ENCODE measurements at regions not wholly inside any gene's neighbourhood (a gene's known extent, or its start where the extent isn't known, plus 50 kb on each side); places are given as distances from the start of the nearest gene placed in this dataset.

DNA sequence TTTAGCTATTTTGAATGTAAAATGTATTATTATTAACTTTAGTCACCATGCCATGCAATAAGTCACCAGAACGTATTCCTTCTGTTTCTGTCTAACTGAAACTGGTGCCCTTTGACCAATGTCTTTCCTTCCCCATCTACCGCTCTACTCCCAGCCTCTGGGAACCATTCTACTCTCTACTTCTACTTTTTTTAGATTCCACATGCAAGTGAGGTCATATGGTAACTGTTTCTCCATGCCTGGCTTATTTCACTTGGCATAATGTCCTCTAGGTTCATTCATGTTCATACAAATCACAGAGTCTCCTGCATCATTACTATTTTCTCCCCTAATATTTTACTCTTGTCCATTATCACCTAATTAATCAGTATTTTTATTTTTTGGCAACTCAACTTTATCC, 160.1 kb downstream of the TMX1 start:
- DNase-seq, result no peak

DNA sequence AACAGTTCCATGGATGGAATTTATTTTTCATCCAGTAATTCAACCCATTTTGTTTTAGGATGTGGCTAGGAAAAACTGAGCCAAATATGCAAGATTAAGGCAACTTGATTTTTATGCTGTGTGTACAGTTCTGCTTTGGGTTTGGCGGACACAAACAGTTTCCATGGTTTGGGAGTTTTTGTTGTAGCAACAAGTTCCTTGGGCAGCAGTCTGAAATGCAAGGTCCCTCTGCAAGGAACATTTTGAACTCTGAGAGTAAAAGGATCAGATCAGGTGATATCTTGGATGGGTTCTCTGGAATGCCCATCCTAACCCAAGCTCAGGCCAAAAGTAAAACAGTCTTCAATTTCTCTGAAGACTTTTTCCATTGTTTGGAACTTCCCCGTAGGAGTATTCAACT, 161.2 kb downstream of the TMX1 start:
- no peak for DNase-seq

DNA sequence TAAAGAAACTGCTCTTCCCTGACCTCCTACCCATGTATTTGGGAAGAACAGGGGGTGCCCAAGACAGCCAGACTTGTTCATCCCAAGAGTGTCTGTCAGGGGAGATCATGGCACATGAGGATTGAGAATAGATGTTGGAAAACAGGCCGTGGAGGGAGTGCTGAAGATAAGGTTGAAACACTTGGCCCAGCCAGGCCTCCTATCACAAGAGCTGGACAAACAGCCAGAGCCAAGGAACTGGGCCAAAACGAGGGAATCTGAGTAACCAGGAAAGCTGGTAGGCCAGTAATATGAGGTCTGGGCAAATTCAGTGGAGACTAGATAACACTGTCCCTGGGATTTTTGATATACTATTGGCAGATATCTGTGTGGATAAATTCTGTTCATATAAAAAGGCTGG, 161.7 kb downstream of the TMX1 start:
- DNase-seq, result no peak

DNA sequence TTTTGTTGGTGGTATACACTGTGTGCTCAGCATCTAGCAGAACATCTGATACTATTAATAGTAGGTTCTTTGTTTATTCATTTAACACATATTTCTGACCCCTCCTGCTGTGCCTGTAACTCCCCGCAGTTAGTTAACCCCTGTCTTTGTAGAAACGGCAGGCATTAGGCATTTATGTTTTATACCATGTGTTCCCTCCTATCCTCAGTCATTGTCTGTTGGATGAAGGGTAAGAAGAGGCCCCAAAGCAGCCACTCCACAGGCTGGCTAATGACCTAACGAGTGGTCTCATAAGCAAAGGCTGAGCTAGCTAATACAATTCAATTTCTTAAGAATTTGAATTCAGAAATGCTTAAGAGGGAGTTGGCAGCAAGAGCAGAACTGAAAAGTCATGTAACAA, 170.8 kb downstream of the TMX1 start:
- DNase-seq, result peak; percentile 53

DNA sequence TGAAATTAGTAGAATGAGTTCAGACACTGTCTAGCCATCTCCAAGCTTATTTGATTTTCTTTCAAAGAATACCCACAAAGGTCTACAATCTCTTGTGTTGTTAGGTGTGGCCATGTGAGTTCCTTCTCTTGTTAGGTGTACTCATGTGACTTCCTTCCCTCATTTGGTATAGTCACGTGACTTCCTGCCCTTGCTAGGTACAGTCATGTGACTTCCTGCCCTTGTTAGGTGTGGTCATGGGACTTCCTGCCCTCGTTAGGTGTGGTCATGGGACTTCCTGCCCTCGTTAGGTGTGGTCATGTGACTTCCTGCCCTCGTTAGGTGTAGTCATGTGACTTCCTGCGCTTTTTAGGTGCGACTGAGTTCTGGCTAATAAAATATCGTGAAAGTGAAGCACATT, 179.6 kb downstream of the TMX1 start:
- no peak for DNase-seq

DNA sequence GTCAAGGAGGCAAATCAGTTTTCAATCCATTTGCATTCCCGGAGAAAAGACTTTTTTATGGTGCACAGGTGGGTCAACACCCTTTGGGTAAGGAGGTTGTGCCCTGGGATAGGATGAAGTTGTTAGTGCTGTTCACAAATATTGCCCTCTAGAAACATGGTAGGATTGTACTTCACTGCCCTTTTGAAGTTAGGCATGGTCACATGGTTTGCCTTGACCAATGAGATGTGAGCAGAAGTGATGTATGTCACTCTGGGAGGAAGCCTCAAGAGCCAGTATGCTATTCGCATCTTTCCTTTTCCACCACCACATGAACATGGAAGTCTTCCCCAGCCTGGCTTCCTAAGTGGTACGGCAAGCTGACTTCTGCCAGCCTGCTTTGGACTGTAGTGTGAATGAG, 182.7 kb downstream of the TMX1 start:
- DNase-seq, result no peak

DNA sequence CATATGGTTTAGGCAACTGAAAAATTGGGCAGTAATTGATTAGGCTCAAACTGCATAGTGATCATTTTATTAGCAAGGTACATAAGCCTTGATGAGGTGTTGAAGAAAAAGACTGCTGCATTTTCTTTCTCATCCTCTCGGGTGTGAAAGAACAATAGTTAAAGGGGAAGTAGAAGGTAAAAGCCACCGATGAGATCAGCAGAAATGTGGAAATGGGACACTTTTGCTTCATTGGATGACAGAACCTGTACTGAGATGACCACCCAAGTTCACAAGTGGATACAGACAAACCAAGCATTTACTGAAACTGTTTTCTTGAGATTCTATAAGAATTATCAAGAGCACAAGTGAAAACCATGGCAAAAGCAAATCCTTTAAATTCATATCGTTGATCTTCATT, 184.0 kb downstream of the TMX1 start:
- DNase-seq, result no peak

DNA sequence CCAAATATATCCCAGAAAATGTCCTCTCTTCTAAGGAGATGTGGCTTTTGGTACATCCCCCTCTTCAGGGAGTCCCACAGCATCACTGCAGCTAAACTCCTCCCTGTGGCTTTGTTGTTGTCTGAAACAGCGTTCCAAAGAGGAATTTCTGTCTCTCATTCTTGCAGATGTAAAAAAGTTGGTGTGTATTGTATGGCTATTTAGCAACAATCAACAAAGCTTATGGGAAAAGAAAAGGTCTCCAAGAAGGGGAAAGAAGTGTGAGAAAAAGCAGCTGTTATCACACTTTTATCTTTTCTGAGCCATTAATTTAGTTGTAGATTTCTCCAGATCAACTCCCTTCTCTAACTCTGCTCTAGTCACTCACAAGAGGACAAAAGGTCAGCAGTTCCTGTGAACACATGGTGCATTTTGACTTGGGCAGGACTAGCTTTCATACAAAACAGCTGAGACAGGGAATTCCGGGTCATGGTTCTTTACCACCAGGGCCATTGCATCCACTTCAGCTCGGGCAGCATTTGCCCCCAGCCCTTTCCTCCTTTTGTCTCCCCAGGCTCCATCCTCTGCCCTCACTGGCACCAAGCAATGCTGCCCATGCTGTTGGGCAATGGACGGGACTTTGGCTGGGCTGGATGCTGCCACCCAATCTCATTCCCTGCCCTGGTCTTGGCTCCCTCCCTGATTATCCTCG, 184.7 kb downstream of the TMX1 start:
- DNase-seq, result peak; percentile 73

DNA sequence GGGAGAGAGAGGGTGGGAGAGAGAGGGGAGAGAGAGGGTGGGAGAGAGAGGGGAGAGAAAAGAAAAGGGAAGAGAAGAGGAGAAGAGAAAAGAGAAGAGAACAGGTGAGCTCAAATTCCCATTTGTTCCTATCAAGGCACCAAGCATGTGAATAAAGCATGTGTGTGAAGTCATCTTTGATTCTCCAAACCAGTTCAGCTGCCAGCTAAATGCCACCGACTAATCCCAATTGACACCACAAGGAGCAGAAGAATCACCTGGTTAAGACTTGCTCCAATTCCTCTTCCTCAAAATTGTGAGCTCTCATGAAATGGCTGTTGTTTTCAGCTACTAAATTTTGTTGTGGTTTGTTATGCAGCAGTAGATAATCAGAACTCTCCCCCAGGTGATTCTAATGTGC, 188.9 kb downstream of the TMX1 start:
- no peak for DNase-seq

DNA sequence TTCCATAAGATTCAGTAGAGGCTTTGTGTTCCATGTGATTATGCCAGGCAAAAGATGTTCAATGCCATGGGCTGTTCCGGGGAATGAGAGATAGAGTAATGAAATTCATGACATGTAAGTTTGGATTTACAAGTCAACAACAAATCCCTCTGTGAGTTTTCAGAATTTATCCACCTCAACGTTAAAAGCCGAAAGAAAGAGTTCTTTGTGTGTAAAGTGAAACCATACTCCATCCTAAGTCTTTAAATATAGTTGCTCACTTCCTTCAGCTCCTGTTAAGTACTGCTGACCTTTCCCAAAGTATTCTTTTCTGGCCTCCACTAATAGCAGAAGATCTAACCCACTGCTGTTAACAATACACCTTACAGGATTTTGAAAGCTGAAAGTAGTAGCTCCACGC, 190.0 kb downstream of the TMX1 start:
- no peak for DNase-seq

DNA sequence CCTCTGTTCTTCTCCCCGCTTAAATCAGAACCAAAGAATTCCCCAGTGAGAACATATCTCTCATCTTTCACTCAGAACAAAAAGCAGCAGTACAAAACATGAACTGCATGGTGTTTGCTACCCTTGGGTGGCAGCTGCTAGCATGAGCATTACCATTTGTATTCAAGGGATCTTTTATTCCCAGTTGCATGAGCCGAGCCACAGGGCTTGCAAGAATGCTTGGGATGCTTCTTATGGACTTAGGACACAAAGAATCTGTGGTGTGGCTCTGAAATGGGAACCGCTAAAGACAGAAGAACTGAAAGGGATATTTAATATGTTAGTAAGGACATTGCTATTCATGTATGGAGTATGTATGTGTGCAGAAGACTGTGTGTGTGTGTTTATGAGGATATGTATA, 190.6 kb downstream of the TMX1 start:
- no peak for DNase-seq

DNA sequence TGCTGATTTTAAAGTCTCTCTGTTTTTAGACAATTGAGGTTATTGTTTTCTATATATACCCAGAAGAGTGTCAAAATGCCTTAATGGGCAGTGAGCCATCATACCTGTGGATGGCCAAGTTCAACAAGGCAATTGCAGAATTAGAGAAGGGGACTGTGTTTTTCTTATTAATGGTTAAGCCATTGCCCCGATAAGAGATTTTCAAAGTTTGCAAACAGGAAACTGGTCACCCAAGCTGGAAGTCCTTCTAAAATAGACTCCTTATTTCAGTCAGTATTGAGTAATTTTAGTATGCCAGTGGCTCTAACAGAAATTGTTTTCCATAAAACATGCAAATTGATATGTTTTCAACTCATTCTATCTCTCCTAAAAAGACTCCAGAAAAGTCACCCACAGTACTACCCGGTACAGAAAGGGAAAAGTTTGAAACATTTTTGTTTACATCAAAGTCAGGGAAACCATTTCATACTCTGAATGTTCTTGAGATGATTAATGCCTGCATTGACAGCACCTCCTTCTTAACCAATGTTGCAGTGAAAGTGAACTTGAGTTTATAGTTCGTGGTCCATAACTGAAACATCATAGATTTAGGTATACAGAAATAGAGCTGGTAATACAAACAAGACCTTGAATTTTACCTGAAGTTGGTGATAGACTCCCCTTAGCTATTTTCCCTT, 191.1 kb downstream of the TMX1 start:
- DNase-seq, result no peak

DNA sequence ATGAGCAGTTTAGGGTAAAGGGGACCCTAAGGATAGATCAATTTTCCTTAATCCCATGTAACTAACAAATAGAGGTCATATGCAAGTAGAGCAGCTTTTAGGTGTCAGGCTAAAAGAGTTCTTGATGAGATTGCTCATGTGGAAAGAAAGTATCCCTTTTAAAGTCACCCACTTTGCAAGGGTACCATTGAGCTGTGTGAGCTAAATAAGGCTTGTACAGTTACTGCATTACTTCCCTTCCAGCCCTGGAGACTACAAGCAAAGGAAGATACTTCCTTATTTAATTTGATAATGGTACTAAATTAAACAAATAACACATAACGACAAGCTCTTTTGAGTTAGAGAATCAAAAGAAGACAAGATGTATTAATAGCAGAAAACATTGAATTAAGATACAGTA, 191.7 kb downstream of the TMX1 start:
- DNase-seq, result no peak

DNA sequence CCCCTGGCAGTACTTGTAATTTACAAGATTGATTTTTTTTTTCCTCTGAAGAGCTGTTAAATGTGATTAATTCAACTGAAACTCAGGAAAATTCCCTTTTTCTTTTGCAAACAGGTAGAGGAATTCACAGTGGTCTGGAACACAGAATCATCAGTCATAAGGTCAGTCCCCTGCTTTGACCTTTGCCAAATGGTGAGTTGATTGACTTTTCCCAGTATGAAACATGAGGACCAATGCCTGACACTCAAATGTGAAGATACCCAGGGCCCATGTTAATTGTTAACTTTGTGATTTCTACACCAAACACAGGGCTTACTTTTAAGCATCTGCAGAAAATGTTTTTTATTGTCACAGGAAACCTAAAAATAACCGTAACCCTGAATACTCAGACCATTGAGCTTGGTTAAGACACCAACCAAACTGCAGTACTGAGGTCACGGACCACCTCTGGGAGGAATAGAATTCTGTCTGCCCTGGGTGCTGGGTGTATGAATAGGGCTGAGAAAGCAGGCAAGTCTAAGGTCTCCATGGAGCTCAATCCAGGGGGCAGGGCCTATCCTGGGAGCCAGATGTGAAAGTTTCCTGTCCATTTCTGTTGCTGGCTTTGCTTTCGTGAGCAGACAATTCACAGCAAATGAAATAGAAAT, 192.4 kb downstream of the TMX1 start:
- DNase-seq, result no peak

DNA sequence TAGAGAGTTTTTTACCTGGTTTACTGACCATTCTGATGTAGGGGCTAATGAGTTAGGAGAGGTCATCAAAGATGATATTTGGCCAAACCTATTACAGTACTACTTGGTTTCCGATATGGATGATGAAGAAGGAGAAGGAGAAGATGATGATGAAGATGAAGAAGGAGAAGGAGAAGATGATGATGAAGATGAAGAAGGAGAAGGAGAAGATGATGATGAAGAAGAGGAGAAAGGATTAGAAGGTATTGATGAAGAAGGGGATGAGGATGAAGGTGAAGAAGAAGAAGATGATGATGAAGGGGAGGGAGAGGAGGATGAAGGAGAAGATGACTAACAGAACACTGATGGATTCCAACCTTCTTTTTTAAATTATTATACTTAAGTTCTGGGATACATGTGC, 196.6 kb downstream of the TMX1 start:
- no peak for DNase-seq

DNA sequence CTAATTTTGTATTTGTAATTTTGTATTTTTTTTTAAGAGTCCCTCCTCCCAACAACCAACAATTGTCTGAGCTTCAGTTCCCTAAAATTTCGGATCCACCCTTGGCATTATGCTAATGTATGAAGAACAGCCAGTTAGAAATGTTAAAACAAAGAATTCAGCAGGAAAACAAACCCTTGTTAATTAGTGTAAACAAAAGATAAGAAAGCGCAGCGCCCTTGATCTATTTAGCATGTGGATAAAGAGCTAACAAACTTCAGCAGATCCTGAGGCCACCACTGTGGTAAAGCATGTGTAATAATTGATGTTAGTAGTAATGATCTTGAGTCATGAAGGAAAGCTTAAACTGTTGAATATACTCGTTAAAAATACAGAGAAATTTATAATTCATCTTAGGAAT, 199.8 kb downstream of the TMX1 start:
- no peak for DNase-seq

DNA sequence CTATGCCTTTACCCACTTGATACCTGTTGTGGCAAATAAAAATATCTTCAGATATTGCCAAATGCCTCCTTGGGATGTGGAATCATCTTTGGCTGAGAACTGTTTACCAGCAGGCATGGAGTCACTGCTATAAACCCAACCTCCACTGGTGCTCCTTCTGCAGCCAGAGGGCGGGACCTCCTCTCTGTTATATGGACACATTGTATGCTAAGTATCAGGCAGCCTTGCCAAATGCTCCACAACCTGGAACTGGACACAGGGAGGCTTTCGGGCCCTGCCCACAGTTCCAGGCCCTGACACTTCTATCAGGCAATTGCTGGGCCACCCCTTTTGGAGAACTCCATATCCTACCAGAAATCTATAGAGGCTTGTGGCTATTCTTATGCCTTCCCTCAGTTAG, 201.0 kb downstream of the TMX1 start:
- no peak for DNase-seq

DNA sequence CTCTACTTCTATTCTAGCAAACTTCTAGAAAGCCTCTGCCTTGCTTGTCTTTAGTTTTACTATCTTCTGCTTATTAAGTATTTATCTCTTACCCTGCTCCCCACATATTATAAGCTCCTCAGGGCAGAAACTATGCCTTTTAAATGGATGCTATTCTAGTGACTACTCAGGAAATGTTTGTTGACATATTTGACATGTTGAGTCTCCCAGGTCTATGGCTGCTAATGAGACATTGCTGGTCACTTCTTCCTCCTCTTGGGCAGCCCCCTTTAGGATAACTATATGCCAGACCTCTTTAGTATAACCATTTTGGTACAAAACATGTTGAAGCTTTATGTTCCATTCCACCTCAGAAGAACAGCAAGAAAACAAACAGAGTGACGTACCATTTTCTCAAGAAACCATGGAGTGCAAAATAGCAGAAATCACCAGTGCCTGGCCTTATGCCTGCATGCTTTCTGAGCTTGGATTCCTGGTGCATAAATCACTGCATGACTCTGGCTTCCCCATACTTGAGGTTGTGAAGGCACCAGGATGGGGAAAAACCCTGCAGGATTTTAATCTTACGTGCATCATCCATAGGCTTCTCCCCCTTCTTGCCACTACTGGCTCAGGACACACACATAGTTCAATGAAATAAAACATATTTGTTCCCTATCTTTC, 202.6 kb downstream of the TMX1 start:
- DNase-seq, result no peak

DNA sequence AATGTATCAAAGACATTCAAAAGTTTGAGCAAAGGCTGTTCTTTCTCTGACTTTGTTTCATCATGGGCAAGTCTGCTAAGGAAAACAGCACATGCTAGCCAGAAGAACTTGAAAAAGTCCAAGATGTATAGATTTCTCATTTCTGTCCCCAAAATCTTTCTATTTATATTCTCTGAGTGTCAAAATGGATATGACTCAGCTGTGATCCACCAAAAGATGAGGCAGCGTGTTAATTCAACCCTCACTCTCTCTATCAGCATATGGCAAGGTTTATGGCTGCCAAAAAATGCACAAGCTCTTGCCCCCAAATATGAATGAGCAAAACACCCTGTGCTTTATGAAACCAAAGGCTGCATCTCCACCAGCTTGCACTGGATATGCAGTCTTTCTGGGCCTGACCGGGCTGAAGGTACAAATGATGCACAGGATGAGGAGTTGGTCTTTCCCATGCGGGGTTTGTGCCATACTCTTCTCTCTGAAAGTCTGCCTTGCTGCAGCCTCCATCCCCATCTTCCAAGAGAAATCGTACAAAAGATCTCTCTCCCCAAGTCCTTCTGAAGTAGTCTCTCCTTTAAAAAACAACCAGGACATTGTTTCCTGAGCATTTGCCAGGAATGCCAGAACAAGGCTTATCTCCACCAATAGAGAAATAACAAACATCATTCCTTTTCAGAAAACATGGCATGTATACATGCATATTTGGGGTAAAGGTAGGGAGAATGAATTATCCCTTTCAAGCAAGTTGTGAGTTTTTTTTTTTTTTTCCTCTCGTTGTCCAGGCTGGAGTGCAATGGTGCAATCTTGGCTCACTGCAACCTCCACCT, 203.4 kb downstream of the TMX1 start:
- no peak for DNase-seq

DNA sequence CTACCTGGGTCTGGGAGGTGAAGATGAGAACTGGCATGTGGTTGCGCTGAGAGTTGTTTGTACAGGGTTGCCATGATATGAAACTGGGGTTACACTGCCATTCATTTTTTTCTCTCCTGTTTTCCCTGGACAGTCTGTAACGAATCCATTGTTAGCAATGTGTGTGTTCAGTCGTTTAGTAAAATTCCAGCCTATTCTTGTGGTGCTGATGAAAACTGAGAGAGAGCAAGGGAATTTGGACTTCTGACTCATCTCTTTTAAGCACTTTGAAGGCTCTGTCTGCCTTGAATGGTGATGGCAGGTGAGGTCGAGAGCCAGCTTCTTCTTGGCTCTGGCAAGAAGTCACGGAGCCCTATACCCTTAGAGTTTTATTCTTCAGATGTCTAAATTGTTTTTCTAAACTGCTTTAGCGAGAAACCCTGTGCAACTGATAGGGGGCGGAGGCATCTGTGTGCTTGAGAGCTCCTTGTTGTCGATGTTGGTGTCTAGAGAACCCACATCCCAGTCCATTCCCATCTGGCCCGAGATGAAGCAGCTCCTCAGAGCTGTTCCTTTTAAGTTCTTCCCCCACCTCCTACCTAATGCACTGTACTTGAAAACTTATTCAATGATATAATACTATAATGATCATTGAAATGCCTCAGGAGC, 204.4 kb downstream of the TMX1 start:
- DNase-seq, result no peak

DNA sequence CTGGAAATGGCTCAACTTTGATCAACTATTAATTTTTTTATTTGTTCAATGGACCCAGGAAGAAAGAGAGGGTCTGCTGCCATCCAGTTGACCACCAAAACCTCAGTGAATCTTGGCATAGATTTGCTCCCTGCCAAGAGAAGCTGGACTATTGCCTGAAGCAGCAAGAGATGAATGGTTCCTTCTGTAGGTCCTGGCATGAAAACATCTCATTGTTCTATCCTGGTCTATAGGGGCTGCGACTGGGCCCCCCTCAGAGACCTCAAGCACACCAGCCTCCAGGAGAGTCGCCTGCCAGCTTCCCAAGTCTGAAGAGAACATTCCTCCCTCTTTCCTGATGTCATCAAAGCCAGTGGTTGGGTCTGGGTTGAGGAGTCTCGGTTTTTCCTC, 204.9 kb downstream of the TMX1 start:
- DNase-seq, result no peak

DNA sequence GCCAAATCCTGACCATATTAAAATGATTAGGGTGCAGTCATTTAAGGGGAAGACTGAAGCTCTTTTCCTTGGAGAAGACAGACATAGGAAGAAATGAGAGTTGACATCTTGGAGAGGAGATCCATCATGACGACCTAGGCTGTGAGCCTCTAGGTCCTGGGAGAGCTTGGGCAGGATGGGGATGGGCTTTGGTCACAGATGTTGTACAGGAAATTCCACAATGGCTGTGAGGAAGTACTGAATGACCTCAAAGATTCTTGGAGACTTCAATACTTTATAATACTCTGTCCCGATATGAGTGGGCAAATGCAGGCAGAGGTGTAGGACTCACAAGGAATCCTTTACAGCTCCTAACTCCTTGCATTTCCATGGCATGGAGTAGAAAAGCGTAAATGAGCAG, 204.9 kb upstream of the FRMD6 start:
- no peak for DNase-seq

DNA sequence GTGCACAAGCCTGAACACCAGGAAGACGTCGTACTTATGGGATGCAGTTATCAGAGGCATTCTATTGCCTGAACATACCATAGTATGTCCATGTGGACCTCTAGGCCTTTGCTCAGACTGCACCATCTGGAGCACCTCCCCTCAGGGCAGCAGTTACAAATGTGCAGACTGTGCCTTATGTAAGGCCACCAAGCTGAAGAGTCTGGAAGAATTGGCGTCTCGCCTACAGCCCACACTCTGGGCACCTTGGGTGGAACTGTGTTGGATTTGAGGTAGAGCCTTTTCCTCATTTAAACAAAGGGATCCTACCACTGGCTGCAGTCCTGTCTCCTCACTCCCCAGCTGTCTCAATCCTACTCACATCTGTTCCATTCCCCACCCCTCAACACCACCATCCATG, 204.3 kb upstream of the FRMD6 start:
- no peak for DNase-seq

Data from eye (tissue), 1 donor.